CD4-positive, CD25-positive, alpha-beta regulatory T cell (primary cell): ENCODE measurements at regions not wholly inside any gene's neighbourhood (a gene's known extent, or its start where the extent isn't known, plus 50 kb on each side); places are given as distances from the start of the nearest gene placed in this dataset.

Experiments used
- ATAC-seq, 2 donors: fragments of 150-1000 bp; cut with Tn5 transposase; one replicate each; pipeline ENCODE4 v1.10.0; 2021; ENCODE audit warnings: low read depth in 2 of 2, moderate number of reproducible peaks in 2 of 2, moderate library complexity in 1 of 2
- DNase-seq, 3 donors: peaks; one replicate each; pipeline versions ENCODE4 v3.0.0 to v3.0.0-alpha.2; 2012 to 2022; ENCODE audit warnings: mixed read lengths in 1 of 3
- H3K27ac ChIP-seq: one replicate; pipeline ENCODE4 v1.7.0; 2013; ENCODE audit warnings: mild to moderate bottlenecking, low read length; ENCODE audit not compliant: insufficient read depth, poor library complexity, severe bottlenecking
- H3K27me3 ChIP-seq: one replicate; pipeline ENCODE4 v1.7.0; 2013; ENCODE audit warnings: low read length; ENCODE audit not compliant: control insufficient read depth, insufficient read depth
- H3K36me3 ChIP-seq: one replicate; pipeline ENCODE4 v1.7.0; 2013; ENCODE audit warnings: mild to moderate bottlenecking, low read length, moderate library complexity; ENCODE audit not compliant: control insufficient read depth, insufficient read depth
- H3K4me1 ChIP-seq: 2 replicates; pipeline ENCODE4 v1.7.0; 2013; ENCODE audit warnings: mild to moderate bottlenecking, low read length; ENCODE audit not compliant: insufficient read depth, control insufficient read depth, poor library complexity, severe bottlenecking
- H3K4me3 ChIP-seq: one replicate; pipeline ENCODE4 v1.7.0; 2013; ENCODE audit warnings: low read depth, mild to moderate bottlenecking, low read length, moderate library complexity
- H3K9me3 ChIP-seq, 2 experiments: 1 replicate in 1 of 2; 2 replicates in 1 of 2; pipeline ENCODE4 v1.7.0; 2013; ENCODE audit warnings: low read length in 2 of 2, mild to moderate bottlenecking in 1 of 2, moderate library complexity in 1 of 2; ENCODE audit not compliant: control insufficient read depth in 2 of 2
- H3K27ac Mint-ChIP-seq, 3 donors: one replicate each; pipeline ENCODE4 v1.8.0; 2020 to 2022; ENCODE audit warnings: mild to moderate bottlenecking in 3 of 3, mixed read lengths in 3 of 3, moderate library complexity in 2 of 3
- H3K27me3 Mint-ChIP-seq: one replicate; pipeline ENCODE4 v1.8.0; 2022; ENCODE audit warnings: mild to moderate bottlenecking, mixed read lengths
- H3K36me3 Mint-ChIP-seq: one replicate; pipeline ENCODE4 v1.8.0; 2020; ENCODE audit warnings: mixed read lengths
- H3K4me1 Mint-ChIP-seq, 4 donors: one replicate each; pipeline ENCODE4 v1.8.0; 2020 to 2022; ENCODE audit warnings: mixed read lengths in 4 of 4, mild to moderate bottlenecking in 1 of 4
- H3K4me3 Mint-ChIP-seq, 4 donors: one replicate each; pipeline ENCODE4 v1.8.0; 2020 to 2022; ENCODE audit warnings: mild to moderate bottlenecking in 4 of 4, mixed read lengths in 4 of 4, moderate library complexity in 3 of 4
- H3K9me3 Mint-ChIP-seq, 7 donors: one replicate each; pipeline ENCODE4 v1.8.0; 2020 to 2022; ENCODE audit warnings: mixed read lengths in 7 of 7, mild to moderate bottlenecking in 3 of 7, moderate library complexity in 2 of 7

GRCh38 chr12:107461222-107461975 is 224.2 kb upstream of the PWP1 start:
- peak overlapping the region in 1 of 3 donors; percentile 62 for H3K27ac Mint-ChIP-seq
- H3K9me3 ChIP-seq: no peaks in the 10 kb centered on the region
- H3K36me3 Mint-ChIP-seq: no peaks in the 10 kb centered on the region
- H3K27ac ChIP-seq: no peak overlapping the region
- peaks cover 0 to 2% (median 0%) of the 10 kb centered on the region in 7 donors for H3K9me3 Mint-ChIP-seq
- no peak for ATAC-seq
- no peak overlapping the region for H3K4me3 Mint-ChIP-seq
- peaks cover 0 to 16% (median 6%) of the 10 kb centered on the region in 4 donors for H3K4me1 Mint-ChIP-seq
- H3K27me3 ChIP-seq: no peaks in the 10 kb centered on the region
- H3K27me3 Mint-ChIP-seq: no peaks in the 10 kb centered on the region
- no peak for DNase-seq
- H3K4me1 ChIP-seq: no peaks in the 10 kb centered on the region
- no peaks in the 10 kb centered on the region for H3K36me3 ChIP-seq
- no peak overlapping the region for H3K4me3 ChIP-seq

- no peak for DNase-seq
- Histone ChIP-seq H3K36me3 (no peaks in the 10 kb centered on the region), H3K27me3 (no peaks in the 10 kb centered on the region), H3K9me3 (no peaks in the 10 kb centered on the region), H3K27ac (no peak overlapping the region), H3K4me1 (no peaks in the 10 kb centered on the region), H3K4me3 (no peak overlapping the region)
- H3K27ac Mint-ChIP-seq: no peak overlapping the region
- H3K27me3 Mint-ChIP-seq: no peaks in the 10 kb centered on the region
- no peak for ATAC-seq
- H3K36me3 Mint-ChIP-seq: no peaks in the 10 kb centered on the region
- peaks cover 0 to 23% (median 7%) of the 10 kb centered on the region in 4 donors for H3K4me1 Mint-ChIP-seq
- no peak overlapping the region for H3K4me3 Mint-ChIP-seq
- H3K9me3 Mint-ChIP-seq: peaks cover 0 to 2% (median 0%) of the 10 kb centered on the region in 7 donors
These were observed 222.9 kb upstream of the PWP1 start for GRCh38 chr12:107462428-107463332.

- Mint-ChIP-seq H3K27ac (no peak overlapping the region), H3K36me3 (no peaks in the 10 kb centered on the region), H3K9me3 (peaks cover 0 to 2% (median 0%) of the 10 kb centered on the region in 7 donors), H3K4me1 (peaks cover 0 to 33% (median 9%) of the 10 kb centered on the region in 4 donors), H3K4me3 (no peak overlapping the region), H3K27me3 (no peaks in the 10 kb centered on the region)
- no peak for ATAC-seq
- H3K27me3 ChIP-seq: no peaks in the 10 kb centered on the region
- no peak overlapping the region for H3K4me3 ChIP-seq
- no peak for DNase-seq
- H3K4me1 ChIP-seq: no peaks in the 10 kb centered on the region
- H3K27ac ChIP-seq: no peak overlapping the region
- no peaks in the 10 kb centered on the region for H3K36me3 ChIP-seq
- H3K9me3 ChIP-seq: no peaks in the 10 kb centered on the region
These were observed 221.0 kb upstream of the PWP1 start for GRCh38 chr12:107464644-107465043.

GRCh38 chr12:107465625-107466024 is 220.0 kb upstream of the PWP1 start:
- H3K27me3 Mint-ChIP-seq: no peaks in the 10 kb centered on the region
- H3K27ac Mint-ChIP-seq: peak overlapping the region in 2 of 3 donors; percentile 21 to 50
- DNase-seq (no peak), ATAC-seq (no peak)
- peaks cover 0 to 35% (median 9%) of the 10 kb centered on the region in 4 donors for H3K4me1 Mint-ChIP-seq
- H3K4me3 Mint-ChIP-seq: no peak overlapping the region
- no peaks in the 10 kb centered on the region for H3K27me3 ChIP-seq
- no peaks in the 10 kb centered on the region for H3K36me3 Mint-ChIP-seq
- peaks cover 0 to 2% (median 0%) of the 10 kb centered on the region in 7 donors for H3K9me3 Mint-ChIP-seq
- H3K4me3 ChIP-seq: no peak overlapping the region
- no peaks in the 10 kb centered on the region for H3K4me1 ChIP-seq
- H3K27ac ChIP-seq: no peak overlapping the region
- no peaks in the 10 kb centered on the region for H3K36me3 ChIP-seq
- no peaks in the 10 kb centered on the region for H3K9me3 ChIP-seq

GRCh38 chr12:107467716-107468115 is 217.9 kb upstream of the PWP1 start:
- Mint-ChIP-seq H3K9me3 (peaks cover 0 to 2% (median 0%) of the 10 kb centered on the region in 7 donors), H3K36me3 (no peaks in the 10 kb centered on the region), H3K27ac (peak overlapping the region in 1 of 3 donors; percentile 33), H3K27me3 (no peaks in the 10 kb centered on the region), H3K4me1 (peaks cover 0 to 37% (median 9%) of the 10 kb centered on the region in 4 donors), H3K4me3 (no peak overlapping the region)
- Histone ChIP-seq H3K4me3 (no peak overlapping the region), H3K9me3 (no peaks in the 10 kb centered on the region), H3K27ac (no peak overlapping the region), H3K27me3 (no peaks in the 10 kb centered on the region), H3K36me3 (no peaks in the 10 kb centered on the region), H3K4me1 (no peaks in the 10 kb centered on the region)
- no peak for DNase-seq
- ATAC-seq: no peak

- Mint-ChIP-seq H3K36me3 (no peaks in the 10 kb centered on the region), H3K4me3 (no peak overlapping the region), H3K9me3 (peaks cover 0 to 2% (median 0%) of the 10 kb centered on the region in 7 donors), H3K27ac (peak overlapping the region in 2 of 3 donors; percentile 33 to 41), H3K4me1 (peaks cover 0 to 39% (median 10%) of the 10 kb centered on the region in 4 donors), H3K27me3 (no peaks in the 10 kb centered on the region)
- H3K4me3 ChIP-seq: no peak overlapping the region
- H3K27me3 ChIP-seq: no peaks in the 10 kb centered on the region
- no peak overlapping the region for H3K27ac ChIP-seq
- no peaks in the 10 kb centered on the region for H3K36me3 ChIP-seq
- no peaks in the 10 kb centered on the region for H3K9me3 ChIP-seq
- DNase-seq (no peak), ATAC-seq (no peak)
- no peaks in the 10 kb centered on the region for H3K4me1 ChIP-seq
These were observed 217.4 kb upstream of the PWP1 start for GRCh38 chr12:107468182-107468581.

GRCh38 chr12:107469011-107469410 is 216.6 kb upstream of the PWP1 start:
- Mint-ChIP-seq H3K9me3 (peaks cover 0 to 2% (median 0%) of the 10 kb centered on the region in 7 donors), H3K27me3 (no peaks in the 10 kb centered on the region), H3K27ac (no peak overlapping the region), H3K4me3 (no peak overlapping the region), H3K4me1 (peaks cover 0 to 41% (median 10%) of the 10 kb centered on the region in 4 donors), H3K36me3 (no peaks in the 10 kb centered on the region)
- Histone ChIP-seq H3K27ac (no peak overlapping the region), H3K4me3 (no peak overlapping the region), H3K27me3 (no peaks in the 10 kb centered on the region), H3K36me3 (no peaks in the 10 kb centered on the region), H3K4me1 (no peaks in the 10 kb centered on the region), H3K9me3 (no peaks in the 10 kb centered on the region)
- DNase-seq (no peak), ATAC-seq (no peak)
